Caco-2 (cell line): ENCODE measurements at regions not wholly inside any gene's neighbourhood (a gene's known extent, or its start where the extent isn't known, plus 50 kb on each side); places are given as distances from the start of the nearest gene placed in this dataset.

Experiments used
- BruUV-seq: library from RNA; stranded (reverse); fragments of 400-500 nt; replicated peaks from 2 replicates; lab custom pipeline; 2021; lab: Mats Ljungman, UMichigan
- CTCF ChIA-PET: fragments of 300-600 bp; sonication (Branson Sonifier 250); formaldehyde crosslinking; loops from one replicate; lab custom pipeline; 2022; ENCODE audit warnings: antibody characterized with exemption; lab: Charles Lee
- POLR2A ChIA-PET: fragments of 300-600 bp; sonication (Branson Sonifier 250); formaldehyde crosslinking; loops from one replicate; lab custom pipeline; 2022; ENCODE audit warnings: antibody characterized with exemption; lab: Charles Lee
- DNase-seq, 2 experiments: peaks; one replicate each; pipeline versions ENCODE4 v3.0.0 to v3.0.0-alpha.2; 2020 to 2022
- H3K27me3 ChIP-seq: replicated peaks from 2 replicates; pipeline ENCODE4 v1.6.0; 2011; ENCODE audit warnings: low read length; ENCODE audit not compliant: control insufficient read depth, insufficient read depth
- H3K36me3 ChIP-seq: 2 replicates; pipeline ENCODE4 v1.5.1; 2011; ENCODE audit warnings: low read length; ENCODE audit not compliant: control insufficient read depth, insufficient read depth
- H3K4me1 ChIP-seq: fragments of 250-450 bp; sonication (Bioruptor Pico); 2 replicates; pipeline ENCODE4 v1.5.1; 2020; ENCODE audit warnings: mild to moderate bottlenecking
- H3K4me3 ChIP-seq: 2 replicates; pipeline ENCODE4 v1.5.1; 2011; ENCODE audit warnings: low read depth, mild to moderate bottlenecking, control low read depth, low read length
- H3K9me3 ChIP-seq: fragments of 250-450 bp; sonication (Bioruptor Pico); 2 replicates; pipeline ENCODE4 v1.5.1; 2020; ENCODE audit warnings: mild to moderate bottlenecking, moderate library complexity
- H3K27ac Mint-ChIP-seq: one replicate; pipeline ENCODE4 v1.8.0; 2022; ENCODE audit warnings: mixed read lengths; ENCODE audit not compliant: unreplicated experiment
- H3K27me3 Mint-ChIP-seq: one replicate; pipeline ENCODE4 v1.8.0; 2022; ENCODE audit warnings: mixed read lengths; ENCODE audit not compliant: insufficient read depth, unreplicated experiment
- H3K36me3 Mint-ChIP-seq: one replicate; pipeline ENCODE4 v1.8.0; 2022; ENCODE audit warnings: mild to moderate bottlenecking, mixed read lengths; ENCODE audit not compliant: insufficient read depth, unreplicated experiment
- H3K4me1 Mint-ChIP-seq: one replicate; pipeline ENCODE4 v1.8.0; 2022; ENCODE audit warnings: low read depth, mixed read lengths; ENCODE audit not compliant: unreplicated experiment
- H3K4me3 Mint-ChIP-seq: one replicate; pipeline ENCODE4 v1.8.0; 2022; ENCODE audit warnings: mild to moderate bottlenecking, moderate library complexity, mixed read lengths; ENCODE audit not compliant: unreplicated experiment
- H3K9me3 Mint-ChIP-seq: one replicate; pipeline ENCODE4 v1.8.0; 2022; ENCODE audit warnings: mixed read lengths; ENCODE audit not compliant: unreplicated experiment
- intact Hi-C: fragments of 100-400 bp; cut with micrococcal nuclease; formaldehyde crosslinking; loops from one replicate; pipeline ENCODE4 v1.10.0; 2022; ENCODE audit not compliant: unreplicated experiment
- TF ChIP-seq, protein P1 (sequence below), 2 experiments: fragments of 200-600 bp in 1 of 2; IDR thresholded peaks; 1 replicate in 1 of 2; 2 replicates in 1 of 2; pipeline versions ENCODE4 v1.5.1 to v1.8.0; 2011 to 2022; ENCODE audit warnings: antibody characterized with exemption in 1 of 2, control low read depth in 1 of 2, inconsistent platforms in 1 of 2, low read depth in 1 of 2, low read length in 1 of 2, mild to moderate bottlenecking in 1 of 2, moderate library complexity in 1 of 2; ENCODE audit not compliant: insufficient read depth in 1 of 2, severe bottlenecking in 1 of 2, unreplicated experiment in 1 of 2

DNA sequence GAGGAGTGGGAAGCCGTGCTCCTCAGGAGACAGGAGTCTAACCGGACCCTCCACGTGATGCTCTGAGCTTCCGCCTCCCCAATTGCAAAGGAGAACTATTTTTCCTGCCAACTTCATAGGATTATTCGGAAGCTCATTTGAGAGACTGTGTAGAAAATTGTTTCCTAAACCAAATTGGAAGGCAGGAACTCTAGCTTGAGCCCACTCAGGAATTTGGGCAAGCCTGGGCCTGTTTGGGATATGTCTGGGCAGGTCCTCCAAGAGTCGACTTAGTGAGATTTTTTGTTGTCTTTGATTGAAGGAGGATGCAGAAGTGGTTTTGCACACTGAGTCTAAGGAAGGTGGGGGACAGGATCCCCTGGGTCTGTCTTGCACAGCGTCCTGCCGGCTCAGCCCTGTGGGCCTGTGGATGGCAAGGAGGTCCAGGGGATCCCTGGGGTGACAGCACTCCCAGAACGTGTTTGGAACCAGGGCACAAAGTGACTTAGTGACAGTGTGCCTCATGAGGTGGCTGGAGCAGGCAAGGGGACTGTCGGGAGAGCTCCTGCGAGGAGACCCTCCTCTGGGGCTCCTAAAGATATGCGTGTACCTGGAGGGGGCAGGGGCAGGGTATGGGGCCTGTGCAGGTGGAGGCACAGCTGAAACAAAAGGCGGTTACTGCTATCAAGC is 283.3 kb downstream of the NSG2 start:
- ChIA-PET CTCF (interaction anchor here (0.7 to 1.6 kb wide), 3 partner anchors 9 to 91 kb away, joined by 3 to 4 read pairs (median 4); no protein-coding TSS in a partner anchor), POLR2A (no interaction called here)
- Mint-ChIP-seq H3K4me3 (no peak overlapping the region), H3K4me1 (peaks cover 18% of the 10 kb centered on the region), H3K9me3 (no peaks in the 10 kb centered on the region), H3K27ac (peak overlapping the region; percentile 60), H3K36me3 (no peaks in the 10 kb centered on the region), H3K27me3 (peaks cover 3% of the 10 kb centered on the region)
- intact Hi-C loops = loop anchor here (10.0 kb wide), 1 partner anchor 246 kb away; no protein-coding TSS in a partner anchor
- DNase-seq = peak; percentile 38 to 70
- no TSS peak for BruUV-seq
- TF ChIP-seq, protein P1, sequence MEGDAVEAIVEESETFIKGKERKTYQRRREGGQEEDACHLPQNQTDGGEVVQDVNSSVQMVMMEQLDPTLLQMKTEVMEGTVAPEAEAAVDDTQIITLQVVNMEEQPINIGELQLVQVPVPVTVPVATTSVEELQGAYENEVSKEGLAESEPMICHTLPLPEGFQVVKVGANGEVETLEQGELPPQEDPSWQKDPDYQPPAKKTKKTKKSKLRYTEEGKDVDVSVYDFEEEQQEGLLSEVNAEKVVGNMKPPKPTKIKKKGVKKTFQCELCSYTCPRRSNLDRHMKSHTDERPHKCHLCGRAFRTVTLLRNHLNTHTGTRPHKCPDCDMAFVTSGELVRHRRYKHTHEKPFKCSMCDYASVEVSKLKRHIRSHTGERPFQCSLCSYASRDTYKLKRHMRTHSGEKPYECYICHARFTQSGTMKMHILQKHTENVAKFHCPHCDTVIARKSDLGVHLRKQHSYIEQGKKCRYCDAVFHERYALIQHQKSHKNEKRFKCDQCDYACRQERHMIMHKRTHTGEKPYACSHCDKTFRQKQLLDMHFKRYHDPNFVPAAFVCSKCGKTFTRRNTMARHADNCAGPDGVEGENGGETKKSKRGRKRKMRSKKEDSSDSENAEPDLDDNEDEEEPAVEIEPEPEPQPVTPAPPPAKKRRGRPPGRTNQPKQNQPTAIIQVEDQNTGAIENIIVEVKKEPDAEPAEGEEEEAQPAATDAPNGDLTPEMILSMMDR (IDR thresholded peaks at IDR 0.05; ENCODE audit: insufficient read depth in 1 of 2, low read depth in 1 of 2, low read length in 1 of 2, severe bottlenecking in 1 of 2, unreplicated experiment in 1 of 2) = no peak
- Histone ChIP-seq H3K36me3 (no peaks in the 10 kb centered on the region), H3K27me3 (no peaks in the 10 kb centered on the region), H3K9me3 (no peaks in the 10 kb centered on the region), H3K4me1 (peaks cover 12% of the 10 kb centered on the region), H3K4me3 (no peak overlapping the region)

DNA sequence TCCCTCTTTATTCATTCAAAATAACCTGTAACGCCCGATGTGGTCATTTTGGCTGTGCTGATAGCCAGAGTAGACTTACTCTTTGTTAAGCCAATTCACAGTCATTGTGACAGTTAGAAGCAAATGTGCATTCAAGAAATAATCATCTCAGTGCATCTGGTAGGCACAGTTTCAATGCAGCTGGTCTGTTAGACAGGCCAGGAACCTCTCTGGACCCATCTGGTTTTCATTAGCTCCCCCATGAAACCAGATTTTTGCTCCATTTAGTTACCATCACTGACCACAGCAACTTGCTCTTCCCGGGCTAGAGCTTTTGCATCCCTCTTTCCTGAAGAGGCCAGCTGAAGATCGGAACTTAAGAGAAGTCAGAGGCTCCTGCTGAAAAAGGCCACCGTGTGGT is 284.2 kb downstream of the NSG2 start:
- intact Hi-C loops = loop anchor here (10.0 kb wide), 1 partner anchor 245 kb away; no protein-coding TSS in a partner anchor
- H3K4me1 ChIP-seq = peaks cover 12% of the 10 kb centered on the region
- no peak overlapping the region for H3K4me3 ChIP-seq
- H3K36me3 ChIP-seq = no peaks in the 10 kb centered on the region
- Mint-ChIP-seq H3K27ac (no peak overlapping the region), H3K27me3 (no peaks in the 10 kb centered on the region), H3K4me1 (peaks cover 14% of the 10 kb centered on the region), H3K4me3 (no peak overlapping the region), H3K9me3 (no peaks in the 10 kb centered on the region), H3K36me3 (no peaks in the 10 kb centered on the region)
- TF ChIP-seq, protein P1 (IDR thresholded peaks at IDR 0.05; ENCODE audit: insufficient read depth in 1 of 2, low read depth in 1 of 2, low read length in 1 of 2, severe bottlenecking in 1 of 2, unreplicated experiment in 1 of 2) = no peak
- H3K9me3 ChIP-seq = no peaks in the 10 kb centered on the region
- ChIA-PET CTCF (interaction anchor here (1.6 kb wide), 1 partner anchor 18 kb away, joined by 4 read pairs; no protein-coding TSS in a partner anchor), POLR2A (no interaction called here)
- H3K27me3 ChIP-seq = no peaks in the 10 kb centered on the region
- BruUV-seq = no TSS peak
- DNase-seq = no peak

DNA sequence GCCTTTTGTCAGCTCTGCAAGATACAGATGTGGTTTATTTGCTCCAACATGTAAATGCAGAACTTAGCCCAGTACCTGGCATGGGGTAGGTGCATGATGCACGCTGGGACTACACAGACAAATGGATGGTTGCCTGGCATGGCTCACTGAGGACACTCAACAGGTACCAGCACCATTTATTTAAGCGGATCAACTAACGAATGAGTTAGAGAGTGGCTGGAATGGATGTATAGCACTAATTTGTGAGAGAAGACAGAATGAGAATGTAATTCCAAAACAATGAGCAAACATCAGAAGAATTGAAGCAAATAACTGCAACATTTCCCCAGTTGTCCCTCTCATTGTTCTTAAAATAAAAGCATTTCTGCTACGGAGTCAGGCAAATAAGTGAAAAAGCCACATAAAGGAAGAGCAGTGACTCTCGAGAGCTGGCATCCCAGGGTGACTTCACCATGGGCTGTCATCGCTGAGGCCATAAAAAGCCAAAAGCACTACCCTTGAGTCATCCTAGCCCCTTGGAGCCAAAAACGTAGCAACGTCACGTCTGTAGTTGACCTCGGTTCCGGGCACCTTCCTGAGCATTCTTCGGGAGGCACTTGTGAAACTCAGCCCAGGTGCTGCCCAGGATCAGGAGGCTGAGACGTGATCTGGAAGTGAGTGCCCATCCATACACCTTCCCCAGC is 290.3 kb downstream of the NSG2 start:
- H3K4me1 Mint-ChIP-seq = peaks cover 35% of the 10 kb centered on the region
- peak overlapping the region; percentile 82 for H3K27ac Mint-ChIP-seq
- H3K9me3 ChIP-seq = no peaks in the 10 kb centered on the region
- no peaks in the 10 kb centered on the region for H3K27me3 ChIP-seq
- H3K27me3 Mint-ChIP-seq = no peaks in the 10 kb centered on the region
- ChIA-PET POLR2A (interaction anchor here (0.5 kb wide), 1 partner anchor 391 kb away, joined by 3 read pairs; no protein-coding TSS in a partner anchor), CTCF (interaction anchor here (0.6 kb wide), 1 partner anchor 954 kb away, joined by 3 read pairs; no protein-coding TSS in a partner anchor)
- no peak for DNase-seq
- no peaks in the 10 kb centered on the region for H3K9me3 Mint-ChIP-seq
- no peaks in the 10 kb centered on the region for H3K36me3 Mint-ChIP-seq
- intact Hi-C loops = loop anchor here (2.0 to 5.0 kb wide), 2 partner anchors 186 to 389 kb away; partner anchors contain the start of gene MSX2
- H3K4me3 ChIP-seq = no peak overlapping the region
- TF ChIP-seq, protein P1 (IDR thresholded peaks at IDR 0.05; ENCODE audit: insufficient read depth in 1 of 2, low read depth in 1 of 2, low read length in 1 of 2, severe bottlenecking in 1 of 2, unreplicated experiment in 1 of 2) = no peak
- no TSS peak for BruUV-seq
- no peak overlapping the region for H3K4me3 Mint-ChIP-seq
- H3K4me1 ChIP-seq = peaks cover 25% of the 10 kb centered on the region
- H3K36me3 ChIP-seq = no peaks in the 10 kb centered on the region
